Left ventricle myocardium superior (tissue), 1 donor: ENCODE measurements at regions not wholly inside any gene's neighbourhood (a gene's known extent, or its start where the extent isn't known, plus 50 kb on each side); places are given as distances from the start of the nearest gene placed in this dataset.

Experiments
- ATAC-seq: fragments of 200-7000 bp; cut with Tn5 transposase; one replicate; pipeline ENCODE4 v1.9.1; 2020; ENCODE audit warnings: mild to moderate bottlenecking, moderate library complexity
- DNase-seq: peaks from one replicate; pipeline ENCODE4 v3.0.0-alpha.2; 2020
- intact Hi-C: fragments of 100-400 bp; cut with micrococcal nuclease; formaldehyde crosslinking; loops from one replicate; pipeline ENCODE4 v1.11.0; 2022
- donor health status: DM: no; HTN: yes; CAD: no; lungs with severe emphysema.

DNA sequence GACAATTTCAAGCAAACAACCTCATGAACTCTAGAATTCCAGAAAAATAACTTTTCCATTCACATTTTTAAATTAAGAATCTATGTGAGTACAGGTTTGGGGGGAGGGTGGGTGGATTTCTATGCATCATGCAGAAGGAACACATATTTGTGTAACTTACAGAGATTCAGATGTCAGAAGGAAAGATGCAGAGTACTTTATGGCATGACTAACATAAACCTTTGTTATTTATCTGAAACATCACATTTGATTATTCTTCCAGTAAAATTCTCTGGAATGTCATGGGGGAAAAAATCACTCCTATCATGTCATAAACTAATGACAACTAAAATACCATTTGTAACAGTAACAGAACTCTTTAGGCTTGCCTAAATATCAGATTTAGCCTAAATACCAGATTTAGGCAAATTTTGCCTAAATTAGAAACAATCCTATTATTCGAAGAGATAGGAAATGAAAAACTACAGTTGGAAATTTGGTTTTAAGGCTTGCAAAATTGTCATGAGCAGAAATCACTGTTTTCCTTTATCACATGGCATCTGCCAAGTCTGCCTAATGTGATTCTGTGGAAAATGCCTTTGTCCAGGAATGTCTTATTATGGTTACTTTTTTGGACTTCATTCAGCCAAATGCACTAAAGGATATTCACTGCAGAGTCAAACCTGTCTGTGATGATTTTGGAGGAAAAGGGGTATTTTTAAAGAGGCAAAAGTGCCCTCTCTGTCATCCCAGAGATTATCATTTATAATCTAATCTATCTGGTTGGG, 527.7 kb upstream of the CELF2 start:
- intact Hi-C loops: no loop called here
- no peak for ATAC-seq
- DNase-seq: no peak

DNA sequence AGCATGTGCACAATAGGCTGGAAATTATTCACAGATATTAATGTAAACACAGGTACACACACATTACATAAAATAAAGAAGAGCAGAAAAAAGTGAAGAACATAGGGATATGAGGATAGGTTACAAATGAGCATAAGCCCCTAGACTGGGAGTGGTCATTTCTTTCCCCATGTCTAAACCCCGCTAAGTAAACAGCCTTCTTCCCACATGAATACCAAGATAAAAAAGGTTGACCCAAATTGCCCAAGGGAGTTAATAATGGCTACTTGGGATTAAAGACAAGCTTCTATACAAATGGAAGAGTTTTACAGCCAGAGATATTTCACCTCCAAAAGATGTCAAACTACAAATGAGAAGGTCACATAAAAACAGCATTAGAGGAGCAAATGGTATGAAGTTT, 527.1 kb upstream of the CELF2 start:
- ATAC-seq: no peak
- DNase-seq: no peak
- intact Hi-C loops: no loop called here

- DNase-seq (no peak), ATAC-seq (no peak)
- intact Hi-C loops: no loop called here
Observed at GRCh38 chr10:10492420-10492819, 525.3 kb upstream of the CELF2 start.

DNA sequence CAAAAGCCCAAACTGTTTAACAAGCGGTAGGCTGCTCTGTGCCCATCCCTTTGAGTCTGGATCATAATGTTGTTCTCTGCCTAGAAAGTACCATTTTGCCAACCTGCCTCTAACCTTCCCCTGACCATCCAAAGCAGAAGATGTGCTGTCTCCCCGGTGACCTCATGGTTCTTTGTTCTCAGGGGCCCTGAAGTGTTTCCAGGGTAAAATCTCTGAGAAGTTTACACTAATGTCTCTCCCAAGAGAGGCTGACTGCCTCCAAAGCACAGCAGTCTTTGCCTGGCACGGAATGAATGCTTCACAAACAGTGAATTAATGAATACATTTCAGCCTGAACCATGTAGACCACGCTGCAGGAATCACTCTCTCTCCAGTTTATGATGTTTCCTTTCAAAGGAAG, 523.8 kb upstream of the CELF2 start:
- DNase-seq (no peak), ATAC-seq (no peak)
- intact Hi-C loops: no loop called here

- DNase-seq (no peak), ATAC-seq (no peak)
- intact Hi-C loops: no loop called here
Observed at GRCh38 chr10:10497245-10497644, 520.4 kb upstream of the CELF2 start.

DNA sequence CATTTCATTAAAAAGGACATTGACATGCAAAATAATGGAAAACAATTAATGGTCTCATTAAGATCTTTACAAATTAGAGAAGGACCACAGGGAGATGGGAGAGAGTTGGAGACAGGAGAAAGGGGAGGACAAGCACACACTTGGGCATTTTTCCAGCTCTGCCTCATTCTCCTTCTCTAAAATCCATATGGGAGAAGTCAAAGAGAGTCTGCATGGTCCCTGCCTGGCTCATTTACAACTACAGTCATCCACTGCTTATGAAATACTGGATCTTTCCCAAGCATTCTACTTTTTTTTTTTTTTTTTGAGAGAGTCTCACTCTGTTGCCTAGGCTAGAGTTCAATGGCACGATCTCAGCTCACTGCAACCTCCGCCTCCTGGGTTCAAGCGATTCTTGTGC, 518.9 kb upstream of the CELF2 start:
- no peak for DNase-seq
- peak; percentile 17 for ATAC-seq

GRCh38 chr10:10499839-10500238, 517.8 kb upstream of the CELF2 start:
- DNase-seq: no peak
- ATAC-seq: no peak
- intact Hi-C loops: no loop called here

More for the DNA sequence above, 518.9 kb upstream of the CELF2 start:
- intact Hi-C loops: no loop called here

DNA sequence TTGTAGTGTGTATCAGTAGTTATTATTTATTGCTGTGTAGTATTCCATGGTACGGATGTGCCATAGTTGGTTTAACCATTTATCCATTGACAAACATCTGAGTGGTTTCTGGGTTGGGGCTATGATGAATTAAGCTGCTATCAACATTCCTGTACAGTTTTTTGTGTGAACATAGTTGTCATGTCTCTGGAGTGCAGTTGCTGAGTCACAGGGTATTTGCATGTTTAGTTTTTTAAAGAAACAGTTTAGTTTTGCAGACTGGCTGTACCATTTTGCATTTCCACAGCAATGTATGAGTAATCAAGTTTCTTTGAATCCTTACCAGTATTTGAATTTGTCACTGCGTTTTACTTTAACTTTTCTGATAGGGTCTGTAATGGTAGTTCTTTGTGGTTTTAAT, 516.7 kb upstream of the CELF2 start:
- ATAC-seq (no peak), DNase-seq (no peak)
- intact Hi-C loops: no loop called here

- no peak for DNase-seq
- intact Hi-C loops: no loop called here
- ATAC-seq: no peak
Observed at GRCh38 chr10:10503772-10504171, 513.9 kb upstream of the CELF2 start.

- intact Hi-C loops: no loop called here
- DNase-seq: no peak
- no peak for ATAC-seq
Observed at GRCh38 chr10:10508211-10508610, 509.5 kb upstream of the CELF2 start.

DNA sequence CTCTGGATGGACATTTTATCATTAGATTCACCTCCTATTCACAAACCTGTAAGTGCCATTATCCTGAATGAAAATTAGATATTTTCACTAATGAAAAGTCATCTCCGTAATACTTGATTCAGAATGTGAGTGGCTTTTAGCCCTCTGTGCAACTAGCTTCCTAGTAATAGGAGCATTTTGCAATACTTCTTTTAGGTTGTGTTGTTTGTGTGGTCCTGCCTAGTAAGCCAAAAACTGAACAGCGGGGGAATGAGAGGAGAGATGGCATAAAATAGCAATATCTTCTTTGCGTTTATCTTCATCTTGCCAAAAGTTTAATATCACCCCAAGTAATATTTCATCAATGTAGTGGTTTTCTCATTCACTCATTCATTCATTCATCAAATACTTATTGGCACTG, 507.5 kb upstream of the CELF2 start:
- DNase-seq (no peak), ATAC-seq (no peak)
- intact Hi-C loops: no loop called here

GRCh38 chr10:10513067-10513466, 504.6 kb upstream of the CELF2 start:
- DNase-seq (no peak), ATAC-seq (no peak)
- intact Hi-C loops: no loop called here

GRCh38 chr10:10513898-10514297, 503.8 kb upstream of the CELF2 start:
- DNase-seq (no peak), ATAC-seq (no peak)
- intact Hi-C loops: no loop called here

DNA sequence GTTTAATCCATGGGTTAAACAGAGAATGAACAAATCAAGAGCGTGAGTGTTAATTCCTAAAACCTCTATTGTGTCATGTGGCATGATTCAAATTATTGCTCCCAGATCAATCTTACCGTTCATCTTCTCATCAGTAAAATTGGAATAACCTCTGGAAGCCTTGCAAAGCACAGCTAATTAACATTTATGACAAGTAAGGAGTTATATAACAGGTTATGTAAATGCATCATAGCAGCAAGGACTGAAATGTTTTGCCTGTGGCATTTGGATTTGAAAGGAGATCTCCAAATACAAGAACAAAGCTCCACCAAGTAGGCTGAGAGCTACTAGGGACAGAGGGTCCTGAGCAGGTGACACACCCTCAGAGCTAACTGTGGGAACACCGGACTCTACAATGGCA, 502.9 kb upstream of the CELF2 start:
- intact Hi-C loops: no loop called here
- no peak for DNase-seq
- no peak for ATAC-seq

- no peak for DNase-seq
Observed at GRCh38 chr10:10515479-10516204, 502.0 kb upstream of the CELF2 start.

DNA sequence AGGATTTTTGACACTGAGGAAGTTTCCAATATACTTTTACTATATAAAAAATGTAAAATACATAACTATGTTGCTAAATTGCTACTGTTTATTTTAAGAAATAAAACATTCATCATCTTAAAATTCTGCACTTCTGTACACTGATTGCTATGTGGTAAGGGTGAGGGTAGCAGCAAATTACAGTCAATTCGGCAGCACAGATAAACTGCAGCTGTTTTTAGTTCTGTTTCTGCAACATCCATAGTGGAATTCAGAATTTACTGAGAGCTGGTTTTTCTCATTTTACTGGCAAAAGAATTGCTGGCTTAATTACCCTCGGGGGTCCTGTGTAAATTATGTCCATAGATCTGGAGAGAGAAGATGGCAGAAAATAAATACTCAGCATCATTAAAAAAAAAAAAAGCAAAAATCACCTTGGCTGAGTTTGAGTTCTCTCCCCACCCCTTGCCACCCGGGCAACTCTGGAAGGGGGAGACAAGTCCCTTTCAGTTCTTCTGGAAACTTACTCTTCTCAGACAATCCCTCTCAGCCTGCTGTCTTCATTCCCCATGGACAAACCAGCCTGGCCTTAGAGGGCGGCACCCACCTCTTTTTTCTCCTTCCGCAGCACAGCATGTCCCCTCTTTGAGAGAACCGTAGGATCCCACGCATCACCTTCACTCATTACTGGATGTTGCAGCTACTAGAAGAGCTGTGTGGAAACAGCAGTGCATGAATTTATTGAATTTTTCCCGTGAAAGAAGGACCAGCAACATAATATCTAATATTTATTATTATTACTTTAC, 501.1 kb upstream of the CELF2 start:
- DNase-seq (no peak), ATAC-seq (no peak)
- intact Hi-C loops: no loop called here

More at GRCh38 chr10:10515479-10516204, 502.0 kb upstream of the CELF2 start:
- ATAC-seq: peak; percentile 76
- intact Hi-C loops: no loop called here

GRCh38 chr10:10517866-10518265, 499.8 kb upstream of the CELF2 start:
- DNase-seq (no peak), ATAC-seq (no peak)
- intact Hi-C loops: no loop called here

GRCh38 chr10:10519674-10520073, 498.0 kb upstream of the CELF2 start:
- ATAC-seq (no peak), DNase-seq (no peak)
- intact Hi-C loops: no loop called here

DNA sequence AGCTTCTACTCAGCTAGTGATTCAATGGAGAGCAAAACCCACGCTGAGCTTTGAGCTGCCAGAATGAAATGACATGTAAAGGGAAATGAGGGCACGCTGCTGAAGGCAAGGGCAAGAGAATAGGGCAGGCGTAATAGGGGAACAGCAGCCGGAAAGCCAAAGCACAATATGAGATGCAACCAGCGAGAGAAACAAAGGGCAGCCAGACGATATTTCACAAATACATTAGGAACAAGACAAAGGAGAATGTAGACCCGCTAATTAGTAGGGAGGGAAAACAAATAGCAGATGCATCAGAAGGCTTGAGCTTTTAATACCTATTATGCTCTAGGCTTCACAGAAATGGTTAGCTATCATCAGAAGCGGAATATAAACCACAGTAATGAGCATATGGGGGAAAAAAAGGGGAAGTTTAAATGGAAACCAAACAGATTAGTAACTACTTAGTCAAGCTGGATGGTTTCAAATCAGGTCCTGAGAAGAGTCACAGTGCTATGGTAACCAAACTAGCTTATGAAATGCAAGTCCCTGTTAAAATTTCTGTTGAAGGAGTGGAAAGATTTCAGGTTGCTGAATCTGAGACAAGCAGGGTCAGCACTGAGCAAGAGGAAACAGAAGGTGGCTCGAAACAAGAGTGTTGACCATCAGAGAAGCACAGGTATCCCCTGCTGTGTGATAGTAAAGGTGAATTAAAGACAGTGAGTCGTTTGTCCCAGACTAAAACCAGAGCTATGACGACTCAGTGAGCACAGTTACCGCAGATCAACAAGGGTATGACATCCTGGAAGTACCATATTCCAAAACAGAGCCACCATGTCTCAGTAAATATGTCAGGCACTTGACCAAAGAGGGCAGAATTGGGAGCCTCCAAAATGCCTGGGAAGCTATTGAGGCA, 496.9 kb upstream of the CELF2 start:
- intact Hi-C loops: no loop called here
- no peak for DNase-seq
- ATAC-seq: no peak
